OCI-LY3 (cell line): ENCODE measurements at regions not wholly inside any gene's neighbourhood (a gene's known extent, or its start where the extent isn't known, plus 50 kb on each side); places are given as distances from the start of the nearest gene placed in this dataset.

Experiments used
- H2AFZ ChIP-seq: fragments of 200-600, 300-600 bp; shearing (Covaris generic); 2 replicates; pipeline ENCODE4 v1.6.0; 2014; ENCODE audit warnings: antibody characterized with exemption, low read depth, low read length
- H3K27ac ChIP-seq: fragments of 200-600, 300-600 bp; sonication (generic); 2 replicates; pipeline ENCODE4 v1.5.1; 2014; ENCODE audit warnings: mild to moderate bottlenecking, low read length, moderate library complexity, mixed read lengths
- H3K27me3 ChIP-seq: fragments of 200-600, 300-600 bp; sonication (generic); 2 replicates; pipeline ENCODE4 v1.6.1; 2014; ENCODE audit warnings: low read depth, low read length, mixed read lengths
- H3K36me3 ChIP-seq: fragments of 200-600, 300-600 bp; sonication (generic); replicated peaks from 2 replicates; pipeline ENCODE3; 2014; ENCODE audit warnings: low read depth, low read length, mixed read lengths
- H3K4me1 ChIP-seq: fragments of 300-600, 200-600 bp; sonication (generic); 2 replicates; pipeline ENCODE4 v1.6.1; 2014; ENCODE audit warnings: low read length, mixed read lengths
- H3K4me2 ChIP-seq: fragments of 200-600, 300-600 bp; sonication (generic); 2 replicates; pipeline ENCODE4 v1.6.1; 2014; ENCODE audit warnings: low read length, mixed read lengths
- H3K4me3 ChIP-seq: fragments of 300-600, 200-600 bp; sonication (generic); 2 replicates; pipeline ENCODE4 v1.5.1; 2014; ENCODE audit warnings: antibody characterized with exemption, mild to moderate bottlenecking, low read length, moderate library complexity
- H3K79me2 ChIP-seq: fragments of 300-600, 200-600 bp; shearing (Covaris generic); 2 replicates; pipeline ENCODE4 v1.6.1; 2014; ENCODE audit warnings: mild to moderate bottlenecking, low read length, mixed read lengths
- H3K9ac ChIP-seq: fragments of 300-600, 200-600 bp; shearing (Covaris generic); 2 replicates; pipeline ENCODE4 v1.6.0; 2014; ENCODE audit warnings: mild to moderate bottlenecking, low read length, moderate library complexity
- H3K9me3 ChIP-seq: fragments of 200-600, 300-600 bp; shearing (Covaris generic); 2 replicates; pipeline ENCODE4 v1.6.1; 2014; ENCODE audit warnings: low read length, mixed read lengths; ENCODE audit not compliant: insufficient read depth
- H4K20me1 ChIP-seq: fragments of 200-600, 300-600 bp; sonication (generic); 2 replicates; pipeline ENCODE4 v1.6.1; 2016; ENCODE audit warnings: low read length, mixed read lengths; ENCODE audit not compliant: insufficient read depth
- CTCF ChIP-seq: fragments of 200-600, 300-600 bp; sonication (generic); IDR thresholded peaks from 2 replicates; pipeline ENCODE4 v1.5.1; 2014; ENCODE audit warnings: antibody characterized with exemption, low read length, low read depth
- EZH2phosphoT487 ChIP-seq: fragments of 200-600 bp; shearing (Covaris generic); IDR thresholded peaks from 2 replicates; pipeline ENCODE4 v1.6.1; 2018; ENCODE audit warnings: antibody characterized with exemption, mixed run types, low read depth

GRCh38 chr3:82217571-82217970 lies 456.1 kb upstream of the GBE1 start:
- no peak overlapping the region for H3K27ac ChIP-seq

GRCh38 chr3:82208002-82208710 lies 446.7 kb upstream of the GBE1 start:
- TF ChIP-seq CTCF, result no peak
- no peak for TF ChIP-seq EZH2phosphoT487
- Histone ChIP-seq H3K9me3 (no peaks in the 10 kb centered on the region; the same call in 1 of the 2 replicates), H4K20me1 (no peaks in the 10 kb centered on the region), H3K79me2 (no peaks in the 10 kb centered on the region), H3K36me3 (no peaks in the 10 kb centered on the region), H2AFZ (no peak overlapping the region), H3K27ac (no peak overlapping the region), H3K4me2 (no peak overlapping the region), H3K9ac (no peak overlapping the region), H3K4me3 (no peak overlapping the region), H3K4me1 (0 out of 2 replicates have a peak, but pooled peaks cover 4% of the 10 kb centered on the region), H3K27me3 (no peaks in the 10 kb centered on the region)

More at GRCh38 chr3:82217571-82217970, 456.1 kb upstream of the GBE1 start:
- Histone ChIP-seq H3K4me2 (no peak overlapping the region), H3K27me3 (no peaks in the 10 kb centered on the region), H2AFZ (no peak overlapping the region), H3K36me3 (no peaks in the 10 kb centered on the region), H3K9me3 (no peaks in the 10 kb centered on the region), H3K4me3 (no peak overlapping the region), H4K20me1 (no peaks in the 10 kb centered on the region), H3K9ac (no peak overlapping the region), H3K4me1 (no peaks in the 10 kb centered on the region), H3K79me2 (no peaks in the 10 kb centered on the region)
- TF ChIP-seq EZH2phosphoT487 (no peak), CTCF (no peak)

- Histone ChIP-seq H3K4me2 (no peak overlapping the region), H3K9me3 (peaks cover 3% of the 10 kb centered on the region), H3K27me3 (no peaks in the 10 kb centered on the region), H4K20me1 (no peaks in the 10 kb centered on the region), H3K4me1 (0 out of 2 replicates have a peak, but pooled peaks cover 4% of the 10 kb centered on the region), H3K4me3 (no peak overlapping the region), H3K27ac (no peak overlapping the region), H3K9ac (no peak overlapping the region), H3K36me3 (no peaks in the 10 kb centered on the region), H2AFZ (no peak overlapping the region), H3K79me2 (no peaks in the 10 kb centered on the region)
- TF ChIP-seq CTCF (no peak), EZH2phosphoT487 (no peak)
Measured at GRCh38 chr3:82202269-82202668, 440.8 kb upstream of the GBE1 start.

GRCh38 chr3:82201316-82201715 lies 439.9 kb upstream of the GBE1 start:
- H3K79me2 ChIP-seq, result no peaks in the 10 kb centered on the region
- 0 out of 2 replicates have a peak, but pooled peaks cover 4% of the 10 kb centered on the region for H3K4me1 ChIP-seq
- H2AFZ ChIP-seq, result 0 out of 2 replicates have a peak overlapping the region, but pooled peaks have one; percentile 3
- H3K36me3 ChIP-seq, result no peaks in the 10 kb centered on the region
- H3K4me2 ChIP-seq, result no peak overlapping the region
- no peak overlapping the region for H3K4me3 ChIP-seq
- H3K27ac ChIP-seq, result no peak overlapping the region
- no peaks in the 10 kb centered on the region for H4K20me1 ChIP-seq
- peaks cover 3% of the 10 kb centered on the region; the same call in 1 of the 2 replicates for H3K9me3 ChIP-seq
- no peaks in the 10 kb centered on the region for H3K27me3 ChIP-seq
- TF ChIP-seq EZH2phosphoT487, result no peak
- H3K9ac ChIP-seq, result no peak overlapping the region
